GM21723 (cell line): ENCODE measurements at regions not wholly inside any gene's neighbourhood (a gene's known extent, or its start where the extent isn't known, plus 50 kb on each side); places are given as distances from the start of the nearest gene placed in this dataset.

Experiments used
- ATAC-seq: cut with Tn5 transposase; IDR thresholded peaks from one replicate; pipeline ENCODE4 v1.9.1; 2021; ENCODE audit warnings: mild to moderate bottlenecking, moderate library complexity; ENCODE audit not compliant: unreplicated experiment

DNA sequence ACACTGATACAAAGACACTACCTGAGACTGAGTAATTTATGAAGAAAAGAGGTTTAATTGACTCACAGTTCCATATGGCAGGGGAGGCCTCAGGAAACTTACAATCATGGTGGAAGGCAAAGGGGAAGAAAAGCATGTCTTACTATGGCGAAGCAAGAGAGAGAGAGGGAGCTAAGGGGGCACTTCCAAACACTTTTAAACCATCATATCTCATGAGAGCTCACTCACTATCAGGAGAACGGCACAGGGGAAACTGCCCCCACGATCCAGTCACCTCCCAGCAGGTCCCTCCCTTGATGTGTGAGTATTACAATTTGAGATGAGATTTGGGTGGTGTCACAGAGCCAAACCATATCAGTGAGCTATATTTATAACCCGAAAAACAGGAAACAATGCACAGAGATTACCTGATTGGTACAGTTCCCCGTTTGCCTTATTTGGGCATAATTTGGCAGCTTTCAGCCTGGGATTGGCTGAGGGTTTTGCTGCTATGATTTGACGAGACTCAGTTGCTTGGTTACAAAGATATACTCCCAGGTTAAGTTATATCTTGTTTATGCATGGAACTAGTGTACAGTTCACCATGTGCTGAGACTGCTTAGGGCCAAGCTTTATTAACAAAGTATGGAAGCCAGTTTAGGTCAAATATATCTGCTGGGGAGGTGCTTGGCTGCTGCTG is 184.2 kb downstream of the NR2F2 start:
- ATAC-seq: no peak

DNA sequence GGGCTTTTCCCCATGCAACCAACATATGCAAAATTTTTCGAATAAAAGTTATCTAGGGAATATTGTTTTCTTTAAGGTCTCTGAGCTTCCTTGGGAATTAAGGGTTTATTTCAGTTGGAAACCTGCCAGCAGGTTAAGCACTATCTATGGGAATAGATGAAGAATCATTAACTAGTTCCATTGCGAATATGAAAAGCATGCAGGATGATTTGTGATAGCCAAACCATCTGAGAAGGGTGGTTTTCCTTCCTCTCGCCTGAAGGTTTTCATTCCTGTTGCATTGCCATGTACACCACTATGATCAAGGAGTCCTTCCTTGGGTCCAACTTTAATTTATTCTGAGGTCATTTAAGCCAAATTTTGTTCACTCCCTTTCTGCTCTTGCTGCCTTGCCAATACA is 184.9 kb downstream of the NR2F2 start:
- ATAC-seq: no peak

- no peak for ATAC-seq
Measured at GRCh38 chr15:96521386-96521785, 190.9 kb downstream of the NR2F2 start.

- ATAC-seq: no peak
Measured at GRCh38 chr15:96524676-96525417, 194.3 kb downstream of the NR2F2 start.

GRCh38 chr15:96535148-96535547 is 204.6 kb downstream of the NR2F2 start:
- no peak for ATAC-seq

DNA sequence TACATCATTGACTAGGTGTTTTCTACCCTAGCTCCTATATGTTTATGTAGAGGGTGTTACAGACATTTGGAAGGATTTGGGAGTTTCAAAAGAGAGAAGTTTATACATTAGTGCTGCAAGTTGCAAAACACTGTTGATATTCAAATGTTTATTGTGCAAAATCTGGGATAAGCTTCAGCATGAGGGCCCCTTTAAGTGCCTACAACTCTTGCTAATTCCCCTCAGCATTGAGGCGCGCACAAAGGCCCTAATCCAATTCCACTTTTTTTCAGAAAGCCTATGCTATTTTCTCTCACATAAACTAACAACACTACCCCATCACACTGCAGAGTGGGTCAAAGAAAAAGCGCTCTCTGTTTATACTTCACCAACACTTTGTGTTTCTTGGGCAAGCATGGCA is 208.0 kb downstream of the NR2F2 start:
- ATAC-seq: no peak

DNA sequence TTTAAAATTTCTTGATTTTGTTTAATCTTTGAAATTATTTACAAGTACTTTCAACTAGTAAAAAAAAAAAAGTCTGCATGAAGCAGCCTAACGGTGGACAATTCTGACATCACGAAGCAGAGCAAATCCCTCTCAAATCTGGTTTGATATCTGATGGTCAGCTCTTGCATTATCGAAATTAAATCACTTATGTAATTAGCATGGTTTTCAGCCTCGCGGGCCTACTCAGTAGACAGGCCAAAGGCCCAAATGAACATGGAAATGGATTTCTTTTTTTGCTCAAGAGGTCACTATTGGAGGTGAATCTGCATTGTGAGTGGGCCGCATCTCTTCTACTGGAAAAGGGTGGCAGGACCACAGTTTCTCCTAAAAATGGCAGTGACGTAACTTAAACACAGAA is 209.8 kb downstream of the NR2F2 start:
- ATAC-seq: no peak

GRCh38 chr15:96542130-96542770 is 211.8 kb downstream of the NR2F2 start:
- no peak for ATAC-seq

DNA sequence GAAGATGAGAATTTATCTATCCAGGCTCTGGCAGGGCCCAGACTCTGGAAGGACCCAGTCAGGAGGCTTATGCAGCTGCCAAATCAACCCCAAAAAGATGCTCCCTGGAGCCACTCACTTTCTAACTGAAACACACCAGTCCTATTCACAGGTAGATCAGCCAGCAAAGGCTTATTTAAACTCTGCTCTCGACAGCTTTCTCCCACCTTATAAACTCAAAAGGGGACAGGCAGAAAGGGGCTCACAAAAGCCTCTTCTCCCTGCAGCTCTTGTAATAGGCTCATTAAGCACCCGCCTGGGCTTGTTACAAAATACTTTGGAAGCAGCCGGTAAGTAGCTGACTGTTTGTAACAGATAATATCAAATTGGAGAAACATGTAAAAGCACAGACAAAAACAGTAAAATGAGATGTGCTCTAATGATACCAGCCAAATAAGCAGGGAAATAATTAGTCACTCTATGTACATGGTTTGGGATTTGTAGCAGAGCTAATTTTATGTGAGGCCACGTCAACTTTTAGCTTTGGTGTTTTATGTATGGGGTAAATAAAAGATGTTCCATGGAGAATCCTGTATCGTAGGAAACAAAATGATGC is 213.8 kb downstream of the NR2F2 start:
- ATAC-seq: no peak

DNA sequence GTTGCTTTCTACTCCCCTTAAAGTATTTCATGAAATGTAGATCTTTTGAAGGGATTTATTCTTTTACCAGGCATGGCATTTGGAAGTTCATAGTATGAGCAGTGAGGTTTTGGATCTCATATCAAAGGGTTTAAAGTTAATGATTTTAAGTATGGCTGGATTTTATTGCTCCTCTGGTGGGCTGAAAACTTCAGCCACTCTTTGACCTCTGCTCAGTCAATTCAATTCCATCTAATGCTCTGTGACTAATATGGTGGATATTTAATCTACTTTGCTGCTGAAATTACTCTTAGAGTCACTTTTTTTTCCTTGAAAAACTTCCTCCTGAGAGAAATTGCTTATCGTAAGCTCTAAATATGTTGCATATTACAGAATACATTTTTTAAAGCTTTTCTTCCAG is 218.6 kb downstream of the NR2F2 start:
- no peak for ATAC-seq

DNA sequence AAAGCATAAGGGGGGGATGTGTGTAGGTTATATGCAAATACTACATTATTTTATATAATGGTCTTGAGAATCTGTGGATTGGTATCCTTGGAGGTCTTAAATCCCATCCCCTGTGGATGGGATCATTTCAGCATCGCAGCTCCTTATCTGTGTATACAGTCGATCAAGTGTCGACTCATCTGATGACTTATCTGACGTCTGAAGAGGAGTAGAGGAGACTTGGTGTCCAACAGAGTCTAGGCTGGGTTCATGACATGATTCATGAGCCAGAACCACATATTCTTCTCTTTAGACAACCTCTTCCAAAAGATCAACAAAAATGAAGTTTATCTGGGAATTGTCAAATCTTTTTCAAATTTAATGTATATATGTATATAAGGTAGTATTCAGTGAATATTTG is 220.7 kb downstream of the NR2F2 start:
- ATAC-seq: no peak

DNA sequence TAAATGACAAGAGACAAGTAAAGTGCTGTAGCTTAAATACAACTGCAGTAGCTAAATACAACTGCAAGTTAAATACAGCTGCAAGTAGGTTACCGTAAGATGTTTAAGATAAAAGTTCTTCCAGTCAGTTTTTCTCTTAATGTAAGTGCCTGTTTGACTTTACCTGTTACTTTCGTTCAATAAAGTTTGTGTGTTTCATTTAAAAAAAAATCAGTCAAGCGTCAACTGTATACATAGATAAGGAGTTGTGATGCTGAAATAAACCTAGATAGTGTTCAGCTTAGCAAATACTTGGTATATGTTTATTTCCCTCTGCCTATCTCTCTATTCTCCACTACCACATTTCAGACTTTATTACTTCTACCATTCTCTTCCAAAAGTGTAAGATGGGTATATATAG is 221.2 kb downstream of the NR2F2 start:
- ATAC-seq: no peak

DNA sequence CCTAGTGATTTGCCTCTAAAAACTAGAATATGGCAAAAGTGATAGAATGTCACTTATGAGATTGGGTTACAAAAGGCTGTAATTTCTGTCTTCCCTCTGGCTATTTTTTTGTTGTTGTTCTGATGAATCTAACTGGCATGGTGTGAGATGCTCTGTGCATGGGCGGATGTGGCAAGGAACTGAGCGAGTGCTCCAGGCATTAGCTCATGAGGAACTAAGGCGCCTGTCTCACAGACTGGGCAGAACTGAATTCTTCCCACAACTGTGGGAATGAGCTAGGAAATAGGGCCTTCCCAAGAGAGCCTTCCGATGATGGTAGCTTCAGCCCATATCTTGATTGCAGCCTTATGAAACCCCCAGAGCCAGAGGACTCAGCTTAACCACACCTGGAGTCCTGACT is 222.5 kb downstream of the NR2F2 start:
- no peak for ATAC-seq

GRCh38 chr15:96553451-96553850 is 223.0 kb downstream of the NR2F2 start:
- no peak for ATAC-seq

- no peak for ATAC-seq
Measured at GRCh38 chr15:96553931-96554330, 223.4 kb downstream of the NR2F2 start.

GRCh38 chr15:96554541-96554940 is 224.0 kb downstream of the NR2F2 start:
- ATAC-seq: no peak

DNA sequence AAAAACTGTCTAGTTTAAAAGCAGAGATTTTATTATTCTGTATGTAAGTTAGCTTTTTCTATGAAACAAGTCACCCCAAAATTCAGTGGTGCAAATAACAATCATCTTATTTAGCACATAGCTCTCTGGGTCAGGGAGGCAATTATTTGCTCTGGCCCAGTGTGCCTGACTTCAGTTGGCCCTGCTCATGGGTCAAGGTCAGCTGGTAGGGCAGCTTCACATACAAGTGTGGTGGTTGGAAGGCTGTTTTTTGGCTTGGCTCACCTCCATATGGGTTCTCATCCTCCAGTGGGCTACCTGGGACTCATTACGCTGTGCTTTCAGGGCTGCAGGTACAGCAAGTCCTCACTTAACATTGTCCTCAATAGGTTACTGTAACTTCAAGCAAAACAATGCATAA is 228.6 kb downstream of the NR2F2 start:
- ATAC-seq: no peak

DNA sequence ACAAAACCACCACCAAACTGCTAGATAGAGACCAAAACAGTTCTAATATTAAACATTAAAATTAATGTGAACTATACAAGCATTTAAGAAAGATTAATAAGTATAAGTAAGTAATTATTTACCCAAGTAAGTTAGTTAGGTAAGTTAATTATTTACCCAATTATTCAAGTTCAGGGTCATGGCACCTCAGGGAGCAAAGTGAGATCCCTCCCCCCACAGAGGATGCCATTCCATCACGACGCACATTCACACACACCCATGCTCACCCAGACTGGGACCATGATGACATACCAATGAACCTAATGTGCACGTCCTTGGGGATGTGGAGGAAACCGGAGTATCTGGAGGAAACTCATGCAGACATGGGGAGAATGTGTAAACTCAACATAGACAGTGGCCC is 229.1 kb downstream of the NR2F2 start:
- ATAC-seq: no peak

- no peak for ATAC-seq
Measured at GRCh38 chr15:96560246-96560895, 229.9 kb downstream of the NR2F2 start.

DNA sequence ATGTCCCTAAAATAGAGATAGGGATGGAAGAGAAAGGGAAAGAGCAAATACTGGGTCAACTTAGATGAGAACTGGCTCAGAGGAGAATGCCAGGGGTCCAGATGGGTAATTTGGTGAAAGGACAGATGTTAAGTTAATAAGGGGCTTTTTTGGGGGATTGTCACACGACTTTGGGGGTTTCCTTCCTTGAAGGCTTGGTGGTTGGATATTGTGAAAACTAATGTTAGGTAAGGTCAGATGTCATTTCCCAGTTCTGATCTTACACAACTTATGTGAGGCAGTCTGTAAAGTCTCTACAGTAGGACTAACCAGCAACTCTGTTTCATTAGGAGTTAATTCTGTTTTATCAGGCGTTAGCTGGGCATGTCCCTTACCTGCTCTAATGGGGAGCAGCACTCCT is 231.1 kb downstream of the NR2F2 start:
- no peak for ATAC-seq

GRCh38 chr15:96564546-96564945 is 234.0 kb downstream of the NR2F2 start:
- ATAC-seq: no peak
